Right lobe of liver (tissue), 6 donors: ENCODE measurements at regions not wholly inside any gene's neighbourhood (a gene's known extent, or its start where the extent isn't known, plus 50 kb on each side); places are given as distances from the start of the nearest gene placed in this dataset.

ENCODE experiments used
- ATAC-seq, 4 donors: fragments of 200-7000 bp; cut with Tn5 transposase; one replicate each; pipeline ENCODE4 v1.9.1; 2020; ENCODE audit warnings: mild to moderate bottlenecking in 4 of 4, moderate library complexity in 4 of 4
- DNase-seq, 3 donors: peaks; one replicate each; pipeline ENCODE4 v3.0.0-alpha.2; 2020
- H3K27ac ChIP-seq, 3 donors: fragments of 200-600 bp; one replicate each; pipeline ENCODE4 v1.8.0; 2022
- H3K27me3 ChIP-seq, 2 donors: fragments of 200-600 bp; one replicate each; pipeline ENCODE4 v1.8.0; 2022
- H3K36me3 ChIP-seq, 4 donors: fragments of 200-600 bp; sonication (generic) in 1 of 4; one replicate each; pipeline versions ENCODE4 v1.5.1 to v1.8.0; 2017 to 2022; ENCODE audit warnings: control low read depth in 1 of 4
- H3K4me1 ChIP-seq, 4 donors: fragments of 200-600 bp; sonication (generic) in 1 of 4; one replicate each; pipeline versions ENCODE4 v1.5.1 to v1.8.0; 2017 to 2022; ENCODE audit warnings: control low read depth in 1 of 4
- H3K4me3 ChIP-seq, 3 donors: fragments of 200-600 bp; one replicate each; pipeline ENCODE4 v1.8.0; 2022
- H3K9me3 ChIP-seq, 4 donors: fragments of 200-600 bp; sonication (generic) in 1 of 4; one replicate each; pipeline versions ENCODE4 v1.5.1 to v1.8.0; 2017 to 2022; ENCODE audit warnings: control low read depth in 1 of 4
- POLR2A ChIP-seq: fragments of 450-650 bp; IDR thresholded peaks from one replicate; pipeline ENCODE4 v1.6.1; 2017; ENCODE audit warnings: antibody characterized with exemption, mild to moderate bottlenecking
- WGBS: methylation state at CpG from one replicate; pipeline ENCODE4 v1.1.6; 2018; ENCODE audit warnings: low coverage, low lambda C conversion rate; ENCODE audit not compliant: insufficient coverage; ENCODE audit errors: missing lambda C conversion rate; 5-methylcytosine and 5-hydroxymethylcytosine counted together
- intact Hi-C, 2 donors: fragments of 100-400 bp; cut with DNase I; formaldehyde crosslinking; loops; one replicate each; pipeline versions ENCODE4 v1.11.2 to v1.14.1; 2022
- TF ChIP-seq, protein P1 (sequence below), 4 donors: fragments of 200-600 bp in 3 of 4; fragments of 450-650 bp in 1 of 4; IDR thresholded peaks; one replicate each; pipeline versions ENCODE4 v1.5.1 to v1.8.0; 2016 to 2022; ENCODE audit warnings: antibody characterized with exemption in 4 of 4, mild to moderate bottlenecking in 2 of 4
- donor health status: DM: no; HTN: yes; CAD: no.
- donor health status: DM: no; HTN: no; CAD: no.
- donor health status: DM: no; HTN: no; CAD: no.
- donor health status: DM: no; HTN: yes; CAD: no.
- donor health status: DM: no; HTN: yes; CAD: no.

- 88% methylated on average over 5 of the region's 5 CpGs for WGBS
- intact Hi-C loops: no loop called here
- TF ChIP-seq, protein P1, sequence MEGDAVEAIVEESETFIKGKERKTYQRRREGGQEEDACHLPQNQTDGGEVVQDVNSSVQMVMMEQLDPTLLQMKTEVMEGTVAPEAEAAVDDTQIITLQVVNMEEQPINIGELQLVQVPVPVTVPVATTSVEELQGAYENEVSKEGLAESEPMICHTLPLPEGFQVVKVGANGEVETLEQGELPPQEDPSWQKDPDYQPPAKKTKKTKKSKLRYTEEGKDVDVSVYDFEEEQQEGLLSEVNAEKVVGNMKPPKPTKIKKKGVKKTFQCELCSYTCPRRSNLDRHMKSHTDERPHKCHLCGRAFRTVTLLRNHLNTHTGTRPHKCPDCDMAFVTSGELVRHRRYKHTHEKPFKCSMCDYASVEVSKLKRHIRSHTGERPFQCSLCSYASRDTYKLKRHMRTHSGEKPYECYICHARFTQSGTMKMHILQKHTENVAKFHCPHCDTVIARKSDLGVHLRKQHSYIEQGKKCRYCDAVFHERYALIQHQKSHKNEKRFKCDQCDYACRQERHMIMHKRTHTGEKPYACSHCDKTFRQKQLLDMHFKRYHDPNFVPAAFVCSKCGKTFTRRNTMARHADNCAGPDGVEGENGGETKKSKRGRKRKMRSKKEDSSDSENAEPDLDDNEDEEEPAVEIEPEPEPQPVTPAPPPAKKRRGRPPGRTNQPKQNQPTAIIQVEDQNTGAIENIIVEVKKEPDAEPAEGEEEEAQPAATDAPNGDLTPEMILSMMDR (IDR thresholded peaks at IDR 0.05): no peak
- TF ChIP-seq POLR2A: no peak
Observed at GRCh38 chr7:121451367-121452094, 55.4 kb upstream of the FAM3C start.

DNA sequence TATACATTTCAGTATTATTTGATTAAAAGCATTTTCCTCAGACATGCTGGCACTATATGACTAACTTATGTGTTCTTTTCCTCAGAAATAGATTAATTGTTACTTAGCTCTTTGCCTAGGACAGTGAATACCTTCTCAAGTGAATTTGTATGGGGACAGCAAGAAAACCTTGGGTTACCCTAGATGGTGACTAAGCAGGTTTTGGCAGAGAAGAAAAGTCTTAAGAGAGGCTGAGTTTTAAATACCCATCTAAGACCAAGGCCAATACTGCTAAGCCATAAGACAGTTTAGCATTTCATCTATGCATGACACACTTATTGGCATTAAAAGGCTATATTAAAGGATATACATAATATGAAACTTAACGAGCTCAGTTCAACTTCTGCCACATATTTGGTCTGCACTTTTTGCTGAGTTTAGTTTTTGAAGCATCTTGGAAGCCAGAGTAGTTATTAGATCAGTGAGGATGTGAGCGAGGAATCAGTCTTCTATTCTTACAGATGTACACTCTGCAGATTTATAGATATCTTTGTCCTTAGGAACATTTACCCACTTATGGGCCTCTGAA lies 54.6 kb upstream of the FAM3C start:
- intact Hi-C loops: no loop called here
- H3K27me3 ChIP-seq: no peaks in the 10 kb centered on the region
- TF ChIP-seq, protein P1 (IDR thresholded peaks at IDR 0.05): no peak
- TF ChIP-seq POLR2A: no peak
- no peak for DNase-seq
- no peaks in the 10 kb centered on the region for H3K36me3 ChIP-seq
- no peak overlapping the region for H3K27ac ChIP-seq
- no peak for ATAC-seq
- H3K4me3 ChIP-seq: no peak overlapping the region
- 67% methylated on average over 2 of the region's 2 CpGs for WGBS
- H3K4me1 ChIP-seq: no peaks in the 10 kb centered on the region
- H3K9me3 ChIP-seq: no peaks in the 10 kb centered on the region

More at GRCh38 chr7:121451367-121452094, 55.4 kb upstream of the FAM3C start:
- Histone ChIP-seq H3K36me3 (no peaks in the 10 kb centered on the region), H3K27me3 (no peaks in the 10 kb centered on the region), H3K9me3 (no peaks in the 10 kb centered on the region), H3K4me3 (no peak overlapping the region), H3K4me1 (no peaks in the 10 kb centered on the region), H3K27ac (no peak overlapping the region)
- no peak for DNase-seq
- ATAC-seq: no peak

DNA sequence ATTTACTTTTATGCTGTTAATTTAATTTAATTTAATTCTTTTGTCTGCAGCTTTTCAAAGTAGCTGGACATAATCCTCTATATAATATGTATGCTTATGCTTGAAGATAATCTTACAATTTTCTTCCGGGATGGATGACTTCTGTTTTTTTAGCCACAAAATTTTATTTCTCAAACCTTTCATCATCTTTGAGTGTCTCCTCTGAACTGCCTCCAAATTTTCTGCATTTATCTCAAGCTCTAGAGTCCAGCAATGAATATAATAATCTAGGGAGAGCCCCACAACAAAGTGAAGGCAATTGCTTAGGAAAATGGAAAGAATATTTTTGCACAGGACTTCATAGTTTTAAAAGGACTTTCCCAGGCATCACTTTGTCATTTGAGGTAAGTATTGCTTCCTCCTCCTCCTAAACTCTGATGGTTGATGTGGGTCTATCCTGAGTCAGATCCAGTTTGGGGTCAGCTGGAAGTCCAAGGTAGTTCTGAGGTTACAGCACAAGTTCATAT lies 53.7 kb upstream of the FAM3C start:
- ATAC-seq (no peak), DNase-seq (no peak)
- Histone ChIP-seq H3K36me3 (no peaks in the 10 kb centered on the region), H3K4me3 (no peak overlapping the region), H3K27me3 (no peaks in the 10 kb centered on the region), H3K27ac (no peak overlapping the region), H3K4me1 (no peaks in the 10 kb centered on the region), H3K9me3 (no peaks in the 10 kb centered on the region)
- TF ChIP-seq POLR2A: no peak
- WGBS: 75% methylated on average over 1 of the region's 1 CpG
- intact Hi-C loops: no loop called here

DNA sequence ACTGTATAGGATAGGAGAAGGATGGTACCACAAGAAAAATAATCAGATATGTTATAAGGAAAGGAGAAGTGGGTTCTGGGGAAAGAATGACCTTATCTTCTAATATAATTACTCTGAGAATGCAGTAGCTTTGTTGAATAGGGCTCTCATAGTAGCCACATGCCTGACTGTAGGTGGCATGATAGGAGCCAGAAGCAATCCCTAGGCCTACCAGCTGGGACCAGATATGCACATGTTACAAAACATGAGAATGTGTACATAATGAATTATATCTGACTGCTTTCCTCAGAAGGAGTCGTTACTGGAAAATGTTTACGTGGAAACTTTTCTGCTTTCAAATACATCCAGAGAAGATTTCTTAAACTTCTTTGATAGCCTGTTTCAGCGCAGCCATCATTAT lies 53.2 kb upstream of the FAM3C start:
- intact Hi-C loops: no loop called here
- no peak overlapping the region for H3K27ac ChIP-seq
- H3K9me3 ChIP-seq: no peaks in the 10 kb centered on the region
- WGBS: 83% methylated on average over 3 of the region's 3 CpGs
- H3K4me3 ChIP-seq: no peak overlapping the region
- no peaks in the 10 kb centered on the region for H3K36me3 ChIP-seq
- H3K27me3 ChIP-seq: no peaks in the 10 kb centered on the region
- TF ChIP-seq POLR2A: no peak
- TF ChIP-seq, protein P1 (IDR thresholded peaks at IDR 0.05): no peak
- peak in 2 of 4 donors; percentile 24 to 42 for ATAC-seq
- no peak for DNase-seq
- H3K4me1 ChIP-seq: no peaks in the 10 kb centered on the region

GRCh38 chr7:121448429-121448828 lies 52.3 kb upstream of the FAM3C start:
- Histone ChIP-seq H3K4me1 (no peaks in the 10 kb centered on the region), H3K36me3 (no peaks in the 10 kb centered on the region), H3K9me3 (no peaks in the 10 kb centered on the region), H3K27ac (no peak overlapping the region), H3K27me3 (no peaks in the 10 kb centered on the region), H3K4me3 (no peak overlapping the region)
- intact Hi-C loops: no loop called here
- TF ChIP-seq, protein P1 (IDR thresholded peaks at IDR 0.05): no peak
- TF ChIP-seq POLR2A: no peak
- WGBS: 88% methylated on average over 11 of the region's 11 CpGs
- DNase-seq: no peak
- no peak for ATAC-seq
